ENCODE measurements at regions not wholly inside any gene's neighbourhood (a gene's known extent, or its start where the extent isn't known, plus 50 kb on each side); places are given as distances from the start of the nearest gene placed in this dataset.

- no peak overlapping the region for H3K4me2 ChIP-seq
- no peak overlapping the region for H2AFZ ChIP-seq
- TF ChIP-seq, protein P1, sequence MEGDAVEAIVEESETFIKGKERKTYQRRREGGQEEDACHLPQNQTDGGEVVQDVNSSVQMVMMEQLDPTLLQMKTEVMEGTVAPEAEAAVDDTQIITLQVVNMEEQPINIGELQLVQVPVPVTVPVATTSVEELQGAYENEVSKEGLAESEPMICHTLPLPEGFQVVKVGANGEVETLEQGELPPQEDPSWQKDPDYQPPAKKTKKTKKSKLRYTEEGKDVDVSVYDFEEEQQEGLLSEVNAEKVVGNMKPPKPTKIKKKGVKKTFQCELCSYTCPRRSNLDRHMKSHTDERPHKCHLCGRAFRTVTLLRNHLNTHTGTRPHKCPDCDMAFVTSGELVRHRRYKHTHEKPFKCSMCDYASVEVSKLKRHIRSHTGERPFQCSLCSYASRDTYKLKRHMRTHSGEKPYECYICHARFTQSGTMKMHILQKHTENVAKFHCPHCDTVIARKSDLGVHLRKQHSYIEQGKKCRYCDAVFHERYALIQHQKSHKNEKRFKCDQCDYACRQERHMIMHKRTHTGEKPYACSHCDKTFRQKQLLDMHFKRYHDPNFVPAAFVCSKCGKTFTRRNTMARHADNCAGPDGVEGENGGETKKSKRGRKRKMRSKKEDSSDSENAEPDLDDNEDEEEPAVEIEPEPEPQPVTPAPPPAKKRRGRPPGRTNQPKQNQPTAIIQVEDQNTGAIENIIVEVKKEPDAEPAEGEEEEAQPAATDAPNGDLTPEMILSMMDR (conservative IDR thresholded peaks at IDR 0.05): no peak
- no peak for TF ChIP-seq EZH2 (IDR thresholded peaks at IDR 0.05; ENCODE audit: low read depth)
- no peak overlapping the region for H3K4me3 ChIP-seq
- no peaks in the 10 kb centered on the region for H3K9me2 ChIP-seq (ENCODE audit: insufficient read depth)
- no peaks in the 10 kb centered on the region for H3K27me3 ChIP-seq (ENCODE audit: insufficient read depth, low read depth)
- no peaks in the 10 kb centered on the region for H3K79me2 ChIP-seq (ENCODE audit: low read depth)
- no peaks in the 10 kb centered on the region for H3K4me1 ChIP-seq (replicated peaks; ENCODE audit: insufficient read depth)
- no peaks in the 10 kb centered on the region for H3K9me3 ChIP-seq (ENCODE audit: insufficient read depth, low read depth)
- H3K36me3 ChIP-seq (ENCODE audit: low read depth): no peaks in the 10 kb centered on the region
- no peak for DNase-seq
- no peak overlapping the region for H3K27ac ChIP-seq
- POLR2A ChIA-PET (ENCODE audit: unreplicated experiment): no interaction called here
- H4K20me1 ChIP-seq (ENCODE audit: insufficient read depth): no peaks in the 10 kb centered on the region
- CTCF ChIA-PET: no interaction called here
- H3F3A ChIP-seq (ENCODE audit: insufficient read depth, low read depth): no peaks in the 10 kb centered on the region
- no TSS peak for BruUV-seq (replicated peaks)
- intact Hi-C loops (cut with micrococcal nuclease; ENCODE audit: unreplicated experiment): loop anchor here (5.0 kb wide), 1 partner anchor 120 kb away; no protein-coding TSS in a partner anchor
Measured at GRCh38 chr2:37532503-37532902, 138.9 kb downstream of the CDC42EP3 start.

DNA sequence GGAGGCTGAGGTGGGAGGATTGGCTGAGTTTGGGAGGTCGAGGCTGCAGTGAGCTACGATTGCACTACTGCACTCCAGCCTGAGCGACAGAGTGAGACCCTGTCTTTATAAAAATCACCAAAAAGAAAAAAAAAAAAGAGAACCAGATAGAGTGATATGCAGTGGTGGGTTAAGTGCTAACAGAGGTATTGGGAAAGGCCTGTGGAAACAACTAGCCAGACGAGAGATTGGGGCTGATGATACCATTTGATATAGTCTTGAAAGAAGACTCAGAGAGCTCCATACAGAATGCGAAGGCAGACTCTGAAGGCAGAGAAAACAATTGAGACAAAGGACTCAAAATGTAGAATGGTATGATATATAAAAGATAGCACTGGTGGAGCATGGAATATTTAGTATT is 134.1 kb downstream of the CDC42EP3 start:
- no peaks in the 10 kb centered on the region for H3K4me1 ChIP-seq (replicated peaks; ENCODE audit: insufficient read depth)
- H3K79me2 ChIP-seq (ENCODE audit: low read depth): no peaks in the 10 kb centered on the region
- H3F3A ChIP-seq (ENCODE audit: insufficient read depth, low read depth): no peaks in the 10 kb centered on the region
- BruUV-seq (replicated peaks): no TSS peak
- no peaks in the 10 kb centered on the region for H4K20me1 ChIP-seq (ENCODE audit: insufficient read depth)
- no peaks in the 10 kb centered on the region for H3K9me2 ChIP-seq (ENCODE audit: insufficient read depth)
- no peaks in the 10 kb centered on the region for H3K27me3 ChIP-seq (ENCODE audit: insufficient read depth, low read depth)
- no peak overlapping the region for H3K27ac ChIP-seq
- H3K36me3 ChIP-seq (ENCODE audit: low read depth): no peaks in the 10 kb centered on the region
- ChIA-PET CTCF (no interaction called here), POLR2A (ENCODE audit: unreplicated experiment) (interaction anchor here (0.5 kb wide), 1 partner anchor 134 kb away, joined by 7 read pairs; no protein-coding TSS in a partner anchor)
- intact Hi-C loops (cut with micrococcal nuclease; ENCODE audit: unreplicated experiment): no loop called here
- H3K4me3 ChIP-seq: no peak overlapping the region
- no peak overlapping the region for H2AFZ ChIP-seq
- TF ChIP-seq, protein P1 (conservative IDR thresholded peaks at IDR 0.05): no peak
- TF ChIP-seq EZH2 (IDR thresholded peaks at IDR 0.05; ENCODE audit: low read depth): no peak
- H3K4me2 ChIP-seq: no peak overlapping the region
- DNase-seq: no peak
- H3K9me3 ChIP-seq (ENCODE audit: insufficient read depth, low read depth): no peaks in the 10 kb centered on the region

GRCh38 chr2:37541516-37541915 is 129.9 kb downstream of the CDC42EP3 start:
- Histone ChIP-seq H2AFZ (no peak overlapping the region), H3K4me2 (no peak overlapping the region), H3K27me3 (ENCODE audit: insufficient read depth, low read depth) (no peaks in the 10 kb centered on the region), H3K27ac (no peak overlapping the region), H3K4me3 (no peak overlapping the region), H3F3A (ENCODE audit: insufficient read depth, low read depth) (no peaks in the 10 kb centered on the region), H3K9me3 (ENCODE audit: insufficient read depth, low read depth) (no peaks in the 10 kb centered on the region), H3K9me2 (ENCODE audit: insufficient read depth) (no peaks in the 10 kb centered on the region; the same call in 1 of the 2 replicates), H3K79me2 (ENCODE audit: low read depth) (no peaks in the 10 kb centered on the region), H3K36me3 (ENCODE audit: low read depth) (no peaks in the 10 kb centered on the region), H3K4me1 (replicated peaks; ENCODE audit: insufficient read depth) (peaks cover 13% of the 10 kb centered on the region), H4K20me1 (ENCODE audit: insufficient read depth) (no peaks in the 10 kb centered on the region)
- intact Hi-C loops (cut with micrococcal nuclease; ENCODE audit: unreplicated experiment): no loop called here
- ChIA-PET POLR2A (ENCODE audit: unreplicated experiment) (no interaction called here), CTCF (no interaction called here)
- BruUV-seq (replicated peaks): no TSS peak
- no peak for DNase-seq
- no peak for TF ChIP-seq EZH2 (IDR thresholded peaks at IDR 0.05; ENCODE audit: low read depth)
- TF ChIP-seq, protein P1 (conservative IDR thresholded peaks at IDR 0.05): no peak
